ENCODE measurements at regions not wholly inside any gene's neighbourhood (a gene's known extent, or its start where the extent isn't known, plus 50 kb on each side); places are given as distances from the start of the nearest gene placed in this dataset.
"Not testable (repeated sequence)": the region's sequence is repeated elsewhere in the genome, so short reads cannot be mapped to it uniquely, and the experiment has no call there.

GRCh38 chr1:47660622-47661021, 222.8 kb downstream of the FOXD2 start:
- no peak for DNase-seq (ENCODE audit: low read depth)

DNA sequence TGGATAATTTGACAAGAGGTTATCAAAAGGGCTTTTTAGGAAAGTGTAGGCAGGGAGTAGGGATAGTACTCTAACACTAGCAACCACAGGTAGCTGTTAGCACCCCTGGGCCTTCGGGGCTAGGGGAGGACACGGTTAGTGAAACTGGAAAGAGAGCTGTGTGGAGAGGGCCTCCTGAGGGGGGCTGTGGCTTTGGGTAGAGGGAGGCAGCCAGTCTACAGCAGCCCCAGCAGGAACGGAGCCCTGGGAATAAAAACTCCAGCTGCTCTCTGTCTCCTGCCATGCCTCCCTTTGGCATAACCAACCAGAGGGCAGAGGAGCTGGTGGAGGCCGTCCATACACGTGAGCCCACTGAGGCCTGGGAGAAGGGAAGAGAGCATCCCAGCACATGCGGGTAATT, 223.2 kb downstream of the FOXD2 start:
- no peak for DNase-seq (ENCODE audit: low read depth)

GRCh38 chr1:47662068-47662467, 224.2 kb downstream of the FOXD2 start:
- no peak for DNase-seq (ENCODE audit: low read depth)

DNA sequence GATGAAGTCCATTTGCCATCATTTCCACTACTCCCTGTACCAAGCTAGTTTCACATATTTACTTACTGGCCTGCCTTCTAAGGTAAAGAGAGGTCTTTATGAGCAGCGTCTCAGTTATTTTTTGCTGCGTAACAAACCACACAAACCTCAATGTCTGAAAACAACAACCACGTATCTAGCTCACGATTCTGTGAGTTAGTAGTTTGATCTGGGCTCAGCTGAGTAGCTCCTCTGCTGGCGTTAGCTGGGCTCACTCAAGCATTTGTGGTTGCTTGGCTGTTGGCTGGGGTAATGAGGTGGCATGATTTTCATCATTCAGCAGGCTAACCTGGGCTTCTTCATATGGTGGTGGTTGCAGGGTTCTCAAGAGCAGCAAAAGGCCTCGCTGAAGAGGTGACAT, 225.4 kb downstream of the FOXD2 start:
- DNase-seq (ENCODE audit: low read depth) = no peak

GRCh38 chr1:47664356-47664755, 226.5 kb downstream of the FOXD2 start:
- no peak for DNase-seq (ENCODE audit: low read depth)

DNA sequence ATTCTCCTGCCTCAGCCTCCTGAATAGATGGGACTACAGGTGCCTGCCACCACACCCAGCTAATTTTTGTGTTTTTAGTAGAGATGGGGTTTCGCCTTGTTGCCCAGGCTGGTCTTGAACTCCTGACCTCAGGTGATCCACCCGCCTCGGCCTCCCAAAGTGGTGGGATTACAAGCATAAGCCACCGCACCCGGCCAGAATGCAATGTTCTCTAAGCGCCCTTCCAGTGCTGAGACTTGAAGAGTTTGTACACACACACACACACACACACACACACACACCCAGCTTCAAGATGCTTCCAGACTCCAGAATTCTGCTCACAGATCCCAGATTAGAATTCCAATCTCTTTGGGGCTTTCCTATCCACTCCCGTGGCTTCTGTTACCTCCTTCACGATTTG, 227.1 kb downstream of the FOXD2 start:
- DNase-seq (ENCODE audit: low read depth) = not testable (repeated sequence)

GRCh38 chr1:47669081-47669585, 231.3 kb downstream of the FOXD2 start:
- no peak for DNase-seq (ENCODE audit: low read depth)

DNA sequence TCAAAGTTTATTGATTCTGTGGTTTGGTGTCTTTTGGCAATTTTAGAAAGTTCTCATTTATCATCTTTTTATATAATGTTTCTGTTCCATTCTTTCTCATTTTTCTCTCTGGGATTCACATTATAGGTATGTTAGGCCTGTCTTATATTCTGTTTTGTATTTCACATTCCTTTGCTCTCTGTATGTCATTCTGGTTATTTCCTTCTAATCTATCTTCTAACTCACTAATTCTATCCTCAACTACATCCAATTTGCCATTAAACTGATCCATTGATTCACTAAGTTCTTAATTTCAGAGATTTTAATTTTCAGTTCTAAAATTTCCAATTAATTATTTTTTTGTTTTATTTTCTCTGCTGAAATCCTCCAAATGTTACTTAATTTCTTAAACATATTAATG, 234.8 kb downstream of the FOXD2 start:
- DNase-seq (ENCODE audit: low read depth) = no peak

GRCh38 chr1:47674189-47674588, 236.3 kb downstream of the FOXD2 start:
- DNase-seq (ENCODE audit: low read depth) = no peak

DNA sequence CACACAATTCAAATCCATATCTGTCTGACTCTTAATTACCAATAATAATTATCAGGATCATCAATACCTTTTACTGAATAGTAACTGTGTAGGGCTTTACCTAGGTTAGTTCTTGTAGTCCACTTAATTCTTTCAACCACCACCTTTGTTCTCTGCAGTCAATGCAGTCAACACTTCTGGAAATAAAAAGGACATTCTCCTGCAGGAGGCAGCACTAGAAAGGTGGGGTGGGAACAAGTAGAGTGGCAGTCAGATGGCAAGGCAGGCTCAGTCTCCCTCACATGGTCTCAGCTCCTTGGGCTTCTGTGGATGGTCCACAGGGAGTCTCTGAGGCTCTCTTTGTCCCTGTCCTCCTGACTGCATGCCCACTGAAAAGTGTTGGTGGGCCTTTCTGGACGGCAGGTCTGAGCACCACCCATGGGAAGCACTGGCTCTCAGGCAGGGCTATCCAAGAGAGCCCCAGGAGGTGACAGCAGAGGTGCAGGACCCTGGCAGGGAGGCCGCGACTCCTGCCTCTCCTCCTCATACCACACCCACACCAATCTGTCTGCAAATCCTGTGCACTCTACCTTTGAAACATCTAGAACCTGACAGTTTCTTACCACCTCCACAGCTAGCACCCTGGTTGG, 237.3 kb downstream of the FOXD2 start:
- no peak for DNase-seq (ENCODE audit: low read depth)

DNA sequence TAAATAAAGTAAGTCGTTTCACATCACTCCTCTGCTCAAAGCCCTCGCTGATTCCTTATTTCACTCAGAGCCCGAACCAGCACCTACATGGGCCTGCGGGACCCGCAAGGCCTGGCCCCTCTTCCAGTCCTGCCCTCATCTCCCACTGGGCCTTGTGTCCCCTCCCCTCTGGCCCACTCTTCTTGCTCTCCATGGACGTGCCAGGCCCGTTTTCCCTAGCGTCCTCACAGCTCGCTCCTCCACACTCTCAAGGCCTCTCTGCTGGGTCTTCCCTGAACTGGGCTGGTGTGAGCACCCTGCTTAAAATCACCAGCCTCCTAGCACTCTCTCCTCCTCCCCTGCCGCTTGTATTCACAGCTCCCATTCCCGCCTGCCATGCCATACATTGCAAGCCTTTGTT, 237.9 kb downstream of the FOXD2 start:
- DNase-seq (ENCODE audit: low read depth) = no peak

- DNase-seq (ENCODE audit: low read depth) = no peak
Measured at GRCh38 chr1:47676311-47677054, 238.6 kb downstream of the FOXD2 start.

- DNase-seq (ENCODE audit: low read depth) = no peak
Measured at GRCh38 chr1:47677241-47677940, 239.5 kb downstream of the FOXD2 start.

GRCh38 chr1:47678464-47678980, 240.7 kb downstream of the FOXD2 start:
- no peak for DNase-seq (ENCODE audit: low read depth)

GRCh38 chr1:47679301-47679791, 241.5 kb downstream of the FOXD2 start:
- DNase-seq (ENCODE audit: low read depth) = no peak

GRCh38 chr1:47679826-47680225, 242.0 kb downstream of the FOXD2 start:
- no peak for DNase-seq (ENCODE audit: low read depth)

DNA sequence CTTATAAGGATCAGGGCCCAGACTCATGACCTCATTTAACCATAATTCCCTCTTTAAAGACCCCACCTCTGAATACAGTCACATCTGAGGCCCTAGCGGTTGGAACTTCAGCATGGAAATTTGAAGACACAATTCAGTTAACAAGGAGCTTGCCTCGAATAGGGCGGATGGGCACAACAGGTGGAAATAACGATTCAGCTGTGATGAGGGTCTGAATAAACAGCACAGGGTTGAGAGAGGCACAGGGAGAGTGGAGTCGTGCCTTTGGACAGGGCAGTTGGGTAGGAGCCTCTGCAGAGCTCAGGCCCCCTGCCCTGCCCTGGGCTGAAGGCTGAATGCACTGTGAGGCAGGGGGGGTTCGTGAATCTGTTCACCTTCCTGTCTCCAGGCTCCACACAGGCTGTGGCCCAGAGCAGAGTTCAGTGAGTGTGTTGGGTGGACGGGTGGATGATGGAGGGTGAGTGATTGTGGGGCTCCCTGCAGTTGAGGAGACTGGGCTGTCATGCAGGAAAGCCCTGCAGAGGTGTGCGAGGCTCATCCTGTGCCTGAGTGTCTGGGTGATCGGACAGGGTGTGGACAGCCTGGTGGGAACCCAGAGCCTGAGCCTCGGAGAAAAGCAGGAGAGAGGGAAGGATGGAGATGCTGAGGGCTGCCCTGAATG, 243.1 kb downstream of the FOXD2 start:
- no peak for DNase-seq (ENCODE audit: low read depth)

GRCh38 chr1:47681735-47682134, 243.9 kb downstream of the FOXD2 start:
- no peak for DNase-seq (ENCODE audit: low read depth)

DNA sequence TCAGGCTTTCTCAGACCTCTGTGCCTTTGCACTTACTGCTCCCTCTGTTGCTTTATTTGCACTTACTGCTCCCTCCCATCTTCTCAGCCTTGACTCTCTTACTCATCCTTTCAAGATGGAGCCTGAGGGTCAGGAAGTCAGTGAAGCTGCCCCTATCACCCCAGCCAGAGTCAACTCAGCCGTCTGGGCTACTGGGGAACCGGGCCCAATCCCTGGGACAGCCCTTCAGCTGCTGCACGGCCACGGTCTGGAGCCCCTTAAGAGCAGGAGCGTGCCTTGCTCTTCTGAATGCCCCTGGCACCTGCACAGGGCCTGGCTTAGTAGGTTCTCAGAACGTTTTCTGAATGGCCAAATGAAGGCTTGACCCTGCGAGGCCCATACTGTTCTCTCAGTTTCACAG, 244.4 kb downstream of the FOXD2 start:
- no peak for DNase-seq (ENCODE audit: low read depth)

DNA sequence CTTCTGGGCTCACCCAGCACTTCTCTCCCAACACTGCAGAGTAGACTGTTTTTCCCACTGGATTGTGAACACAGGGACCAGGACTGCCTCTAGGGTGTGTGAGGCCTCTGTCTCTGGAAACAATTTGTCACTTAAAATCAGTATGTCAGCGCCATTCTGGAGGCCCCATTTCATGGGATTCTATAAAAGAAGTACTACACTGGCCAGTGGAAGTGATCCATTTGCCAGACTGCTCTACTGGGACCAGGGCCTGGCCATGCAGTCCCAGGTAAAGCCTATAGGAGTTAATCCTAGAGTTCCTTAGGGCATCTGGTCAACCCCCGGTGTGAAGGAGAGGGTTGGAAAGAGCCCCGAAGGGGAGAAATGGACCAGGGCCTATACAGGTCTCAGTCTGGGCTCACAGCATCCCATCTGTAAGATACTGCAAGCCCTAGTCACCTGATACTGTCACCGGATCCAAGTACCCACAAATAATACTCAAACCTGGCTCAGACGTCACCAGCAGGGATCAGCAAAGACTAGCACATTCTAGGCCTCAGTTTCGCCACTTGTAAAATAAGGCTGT, 245.0 kb downstream of the FOXD2 start:
- no peak for DNase-seq (ENCODE audit: low read depth)

GRCh38 chr1:47683401-47683800, 245.6 kb downstream of the FOXD2 start:
- no peak for DNase-seq (ENCODE audit: low read depth)

- DNase-seq (ENCODE audit: low read depth) = no peak
Measured at GRCh38 chr1:47684518-47684917, 246.7 kb downstream of the FOXD2 start.

Measured in stimulated activated CD8-positive, alpha-beta memory T cell treated with anti-CD3 and anti-CD28 coated beads, Interleukin-15, amount 100 ng/mL, for 24 hours (primary cell).